AG04450 (cell line): ENCODE measurements at regions not wholly inside any gene's neighbourhood (a gene's known extent, or its start where the extent isn't known, plus 50 kb on each side); places are given as distances from the start of the nearest gene placed in this dataset.
"Not testable (repeated sequence)": the region's sequence is repeated elsewhere in the genome, so short reads cannot be mapped to it uniquely, and the experiment has no call there.

Experiments
- CTCF ChIA-PET: fragments of 300-600, 350-600 bp; formaldehyde crosslinking; extraction: SDS; loops from one replicate; lab custom pipeline; 2022; ENCODE audit warnings: antibody characterized with exemption, inconsistent platforms; lab: Charles Lee
- POLR2A ChIA-PET: fragments of 350-600 bp; formaldehyde crosslinking; extraction: SDS; loops from one replicate; lab custom pipeline; 2021; ENCODE audit warnings: antibody characterized with exemption, inconsistent platforms; lab: Yijun Ruan, JAX
- DNase-seq: peaks from one replicate; pipeline ENCODE4 v3.0.0-alpha.2; 2011; ENCODE audit warnings: low read depth, low spot score
- H3K27ac ChIP-seq: one replicate; pipeline ENCODE4 v1.5.1; 2012; ENCODE audit warnings: low read depth, low read length, control low read depth
- H3K27me3 ChIP-seq: one replicate; pipeline ENCODE4 v1.6.0; 2012; ENCODE audit warnings: low read length; ENCODE audit not compliant: control insufficient read depth, insufficient read depth
- H3K4me3 ChIP-seq: 2 replicates; pipeline ENCODE4 v1.5.1; 2011; ENCODE audit warnings: mild to moderate bottlenecking, low read depth, low read length, control low read depth
- H3K9me3 ChIP-seq: 2 replicates; pipeline ENCODE4 v1.5.1; 2012; ENCODE audit warnings: low read length; ENCODE audit not compliant: control insufficient read depth, insufficient read depth
- TF ChIP-seq, protein P1 (sequence below): IDR thresholded peaks from 2 replicates; pipeline ENCODE4 v1.5.1; 2011; ENCODE audit warnings: low read depth, low read length, control low read depth, inconsistent platforms

DNA sequence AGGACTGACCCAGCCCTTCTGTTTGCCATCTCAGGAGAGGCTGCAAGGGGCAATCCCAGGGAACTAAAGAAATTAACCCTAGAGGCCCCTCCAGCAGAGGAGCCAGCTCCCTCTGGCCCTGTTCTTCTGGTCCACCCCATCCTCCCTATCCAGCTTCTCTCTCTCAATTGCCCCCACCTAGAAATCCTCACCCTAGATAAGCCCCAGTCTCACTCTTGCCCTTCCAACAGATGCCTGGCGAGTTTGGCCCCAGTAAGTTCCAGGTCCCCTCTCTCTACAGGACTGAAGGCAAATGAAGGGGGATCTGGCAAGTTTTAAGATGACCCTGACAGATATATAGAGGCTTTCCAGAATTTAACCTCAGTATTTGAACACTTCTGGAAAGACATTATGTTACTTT lies 134.0 kb downstream of the THBS2 start:
- Histone ChIP-seq H3K9me3 (no peaks in the 10 kb centered on the region; the same call in 1 of the 2 replicates), H3K4me3 (no peak overlapping the region), H3K27me3 (no peaks in the 10 kb centered on the region), H3K27ac (no peak overlapping the region)
- CTCF ChIA-PET: interaction anchor here (0.5 kb wide), 1 partner anchor 24 kb away, joined by 4 read pairs; no protein-coding TSS in a partner anchor
- DNase-seq: no peak
- TF ChIP-seq, protein P1, sequence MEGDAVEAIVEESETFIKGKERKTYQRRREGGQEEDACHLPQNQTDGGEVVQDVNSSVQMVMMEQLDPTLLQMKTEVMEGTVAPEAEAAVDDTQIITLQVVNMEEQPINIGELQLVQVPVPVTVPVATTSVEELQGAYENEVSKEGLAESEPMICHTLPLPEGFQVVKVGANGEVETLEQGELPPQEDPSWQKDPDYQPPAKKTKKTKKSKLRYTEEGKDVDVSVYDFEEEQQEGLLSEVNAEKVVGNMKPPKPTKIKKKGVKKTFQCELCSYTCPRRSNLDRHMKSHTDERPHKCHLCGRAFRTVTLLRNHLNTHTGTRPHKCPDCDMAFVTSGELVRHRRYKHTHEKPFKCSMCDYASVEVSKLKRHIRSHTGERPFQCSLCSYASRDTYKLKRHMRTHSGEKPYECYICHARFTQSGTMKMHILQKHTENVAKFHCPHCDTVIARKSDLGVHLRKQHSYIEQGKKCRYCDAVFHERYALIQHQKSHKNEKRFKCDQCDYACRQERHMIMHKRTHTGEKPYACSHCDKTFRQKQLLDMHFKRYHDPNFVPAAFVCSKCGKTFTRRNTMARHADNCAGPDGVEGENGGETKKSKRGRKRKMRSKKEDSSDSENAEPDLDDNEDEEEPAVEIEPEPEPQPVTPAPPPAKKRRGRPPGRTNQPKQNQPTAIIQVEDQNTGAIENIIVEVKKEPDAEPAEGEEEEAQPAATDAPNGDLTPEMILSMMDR: no peak
- POLR2A ChIA-PET: no interaction called here

DNA sequence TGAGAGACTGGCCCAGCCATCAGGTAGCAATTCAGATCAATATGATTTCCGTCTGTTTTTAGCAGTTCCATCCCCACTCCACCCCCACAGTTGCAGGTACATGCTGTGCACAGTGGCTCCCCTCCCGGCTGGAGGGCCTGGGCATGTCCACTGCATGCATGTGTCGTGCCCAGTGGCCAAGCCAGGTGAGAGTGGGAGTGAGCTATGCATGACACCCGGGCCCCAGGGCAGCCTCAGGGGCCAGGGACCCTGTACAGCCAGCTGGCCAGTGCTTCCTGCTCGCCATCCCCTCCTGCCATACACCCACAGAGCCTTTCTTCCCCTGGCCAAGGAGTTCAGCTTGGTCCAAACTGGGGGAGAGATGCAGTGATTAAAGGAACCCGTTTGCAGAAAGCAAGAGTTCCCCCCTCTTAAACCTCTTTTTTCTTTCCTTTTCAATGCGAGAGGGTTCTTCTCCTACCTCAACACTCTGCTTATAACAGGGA lies 135.3 kb downstream of the THBS2 start:
- Histone ChIP-seq H3K4me3 (no peak overlapping the region), H3K9me3 (no peaks in the 10 kb centered on the region; the same call in 1 of the 2 replicates), H3K27me3 (no peaks in the 10 kb centered on the region), H3K27ac (no peak overlapping the region)
- DNase-seq: no peak
- ChIA-PET CTCF (no interaction called here), POLR2A (no interaction called here)
- TF ChIP-seq, protein P1: no peak

DNA sequence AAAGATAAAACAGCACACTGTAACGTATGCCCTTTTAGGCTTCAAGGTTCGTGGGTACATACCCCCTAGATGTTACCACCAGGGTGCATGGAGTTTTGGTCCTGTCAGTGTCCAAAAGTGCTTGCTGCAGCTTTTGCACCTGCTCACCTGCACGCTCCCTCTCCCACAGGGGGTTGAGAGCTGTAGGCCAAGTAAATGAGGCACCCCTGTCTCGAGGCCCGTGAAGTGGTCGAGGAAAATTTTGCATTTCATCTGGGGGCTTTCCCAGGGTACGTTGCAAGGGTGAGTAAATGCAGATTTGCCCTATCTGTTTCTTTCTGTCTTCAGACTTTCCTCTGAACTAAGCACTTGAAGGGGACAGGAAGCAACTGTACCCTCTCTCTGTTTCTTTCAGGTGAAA lies 136.0 kb downstream of the THBS2 start:
- TF ChIP-seq, protein P1: no peak
- CTCF ChIA-PET: no interaction called here
- Histone ChIP-seq H3K27ac (no peak overlapping the region), H3K27me3 (no peaks in the 10 kb centered on the region), H3K9me3 (no peaks in the 10 kb centered on the region; the same call in 1 of the 2 replicates), H3K4me3 (no peak overlapping the region)
- POLR2A ChIA-PET: no interaction called here
- no peak for DNase-seq

DNA sequence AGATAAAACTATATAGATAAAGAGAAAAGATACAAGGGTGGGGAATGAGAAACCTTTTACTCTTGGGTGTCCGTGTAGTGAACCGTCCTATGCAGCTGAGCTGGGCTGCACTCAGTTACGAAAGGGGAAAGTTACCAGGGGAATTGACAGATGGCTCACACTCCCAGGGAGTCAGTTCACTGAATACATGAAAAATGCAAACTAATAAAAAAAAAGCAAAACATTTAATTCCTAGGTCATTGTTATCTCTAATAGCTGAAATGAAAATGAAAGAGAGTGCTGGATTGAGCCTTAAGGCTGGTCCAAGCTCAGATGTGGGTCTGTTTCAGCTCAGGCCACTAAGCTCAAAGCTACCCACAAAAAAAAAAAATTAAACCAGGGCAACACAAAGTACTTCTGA lies 138.0 kb downstream of the THBS2 start:
- no peak overlapping the region for H3K4me3 ChIP-seq
- CTCF ChIA-PET: no interaction called here
- TF ChIP-seq, protein P1: no peak
- DNase-seq: no peak
- H3K27ac ChIP-seq: no peak overlapping the region
- POLR2A ChIA-PET: no interaction called here
- H3K27me3 ChIP-seq: no peaks in the 10 kb centered on the region
- H3K9me3 ChIP-seq: no peaks in the 10 kb centered on the region; the same call in 1 of the 2 replicates

DNA sequence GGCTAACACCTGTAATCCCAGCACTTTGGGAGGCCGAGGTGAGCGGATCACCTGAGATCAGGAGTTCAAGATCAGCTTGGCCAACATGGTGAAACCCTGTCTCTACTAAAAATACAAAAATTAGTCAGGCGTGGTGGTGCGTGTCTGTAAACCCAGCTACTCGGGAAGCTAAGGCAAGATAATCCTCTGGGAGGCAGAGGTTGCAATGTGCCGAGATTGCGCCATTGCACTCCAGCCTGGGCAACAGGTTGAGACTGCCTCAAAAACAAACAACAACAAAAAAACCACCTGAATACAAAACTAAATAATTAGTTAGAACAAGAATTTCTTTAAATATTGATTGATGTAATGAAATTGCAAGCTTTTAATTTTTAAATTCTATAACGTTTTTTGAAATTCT lies 139.0 kb downstream of the THBS2 start:
- POLR2A ChIA-PET, H3K27me3 ChIP-seq, H3K9me3 ChIP-seq, CTCF ChIA-PET, H3K27ac ChIP-seq, DNase-seq, H3K4me3 ChIP-seq: not testable (repeated sequence)
